ENCODE measurements at regions not wholly inside any gene's neighbourhood (a gene's known extent, or its start where the extent isn't known, plus 50 kb on each side); places are given as distances from the start of the nearest gene placed in this dataset.

DNA sequence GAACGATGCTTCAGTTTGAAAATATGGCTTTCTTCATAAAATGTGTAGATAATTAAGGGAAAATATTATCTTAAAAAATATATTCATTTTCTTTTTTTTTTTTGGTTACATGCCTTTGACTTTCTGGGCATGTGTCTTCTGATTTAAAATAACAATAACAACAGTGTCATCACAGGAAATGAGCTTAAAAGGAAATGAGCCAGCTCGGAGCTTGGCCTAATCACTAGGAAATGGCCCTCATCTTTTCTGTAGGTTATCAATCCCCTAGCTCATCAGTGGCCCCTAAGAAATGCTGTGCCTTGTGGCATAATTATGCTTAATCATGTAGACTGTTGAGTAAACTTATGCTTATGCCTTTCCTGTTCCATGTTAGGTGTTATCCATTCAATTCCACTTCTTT, 141.8 kb upstream of the FHL2 start:
- H2BK120ac ChIP-seq (replicated peaks; ENCODE audit: low read depth, low read length): no peak overlapping the region
- no peak overlapping the region for H3K23ac ChIP-seq (ENCODE audit: insufficient read length)
- H3K79me2 ChIP-seq (ENCODE audit: control insufficient read depth in 1 of 2, insufficient read depth in 2 of 2, low read length in 2 of 2): no peaks in the 10 kb centered on the region
- no peak overlapping the region for H3K4me2 ChIP-seq (ENCODE audit: insufficient read depth in 1 of 2, low read depth in 2 of 2, low read length in 2 of 2)
- H2BK12ac ChIP-seq (ENCODE audit: low read depth, low read length): no peak overlapping the region
- WGBS, 2 experiments (ENCODE audit: extremely low coverage in 1 of 2, insufficient coverage in 1 of 2, insufficient read length in 1 of 2, insufficient replicate concordance in 2 of 2, low coverage in 1 of 2, low lambda C conversion rate in 2 of 2, missing lambda C conversion rate in 1 of 2): 82% methylated on average over 2 of the region's 2 CpGs; no CpG with 5 or more reads in 1 of the 2 experiments
- no peak overlapping the region for H3K56ac ChIP-seq (replicated peaks; ENCODE audit: insufficient read length, low read depth, low read length)
- no peaks in the 10 kb centered on the region; a peak in 1 of 7 replicates for H3K27me3 ChIP-seq (replicated peaks in 1 of 4; ENCODE audit: control insufficient read depth in 3 of 4, extremely low read depth in 1 of 4, insufficient read depth in 3 of 4, low read length in 3 of 4)
- H3K18ac ChIP-seq (ENCODE audit: extremely low read depth, low read length): no peak overlapping the region
- H3K14ac ChIP-seq (ENCODE audit: insufficient read length): no peak overlapping the region
- no peaks in the 10 kb centered on the region for H3K9me3 ChIP-seq (ENCODE audit: insufficient read depth in 2 of 2, low read depth in 1 of 2, low read length in 1 of 2)
- H2BK20ac ChIP-seq (ENCODE audit: low read length): no peak overlapping the region
- H3K79me1 ChIP-seq (ENCODE audit: low read depth, low read length): no peaks in the 10 kb centered on the region
- TF ChIP-seq JUN (IDR thresholded peaks at IDR 0.05; ENCODE audit: low read depth, low read length) (no peak), CREB1 (IDR thresholded peaks at IDR 0.05) (no peak)
- H2AK5ac ChIP-seq (ENCODE audit: low read depth, low read length): no peak overlapping the region
- H3K4ac ChIP-seq (replicated peaks; ENCODE audit: insufficient read length, low read depth, low read length): no peak overlapping the region
- no peaks in the 10 kb centered on the region for H3K23me2 ChIP-seq (ENCODE audit: low read depth, low read length)
- H3K36me3 ChIP-seq (ENCODE audit: control insufficient read depth in 2 of 4, insufficient read depth in 4 of 4, low read length in 3 of 4): no peaks in the 10 kb centered on the region
- H2AFZ ChIP-seq (ENCODE audit: low read length): no peak overlapping the region
- H3K4me3 ChIP-seq (ENCODE audit: extremely low read depth in 1 of 4, insufficient read depth in 2 of 4, low read depth in 3 of 4, low read length in 4 of 4): no peak overlapping the region
- H2BK5ac ChIP-seq (ENCODE audit: low read depth, low read length): no peak overlapping the region
- no peak overlapping the region for H4K8ac ChIP-seq (ENCODE audit: extremely low read depth, insufficient read depth, low read length)
- FAIRE-seq: no peak
- H4K91ac ChIP-seq (replicated peaks; ENCODE audit: insufficient read length, low read length): no peak overlapping the region
- H2BK15ac ChIP-seq (ENCODE audit: low read length): no peak overlapping the region
- no peak for DNase-seq (ENCODE audit: low read depth in 1 of 2, low spot score in 2 of 2)
- H3K27ac ChIP-seq (ENCODE audit: low read depth, low read length): no peak overlapping the region
- no peak overlapping the region for H4K5ac ChIP-seq (ENCODE audit: insufficient read length, low read depth, low read length)
- CTCF ChIA-PET (ENCODE audit: partially characterized antibody): interaction anchor here (0.6 kb wide), 1 partner anchor 14 kb away, joined by 3 read pairs; no protein-coding TSS in a partner anchor
- H3K4me1 ChIP-seq (replicated peaks in 1 of 4; ENCODE audit: control insufficient read depth in 3 of 4, insufficient read depth in 4 of 4, low read length in 3 of 4): no peaks in the 10 kb centered on the region; a peak in 1 of 7 replicates
- POLR2A ChIA-PET (ENCODE audit: partially characterized antibody): no interaction called here
- H3K9ac ChIP-seq (replicated peaks in 1 of 4; ENCODE audit: extremely low read depth in 1 of 4, low read depth in 3 of 4, low read length in 3 of 4): no peak overlapping the region
- no peaks in the 10 kb centered on the region for H4K20me1 ChIP-seq (replicated peaks in 1 of 2; ENCODE audit: control insufficient read depth in 1 of 2, insufficient read depth in 2 of 2, low read length in 2 of 2)
